ENCODE measurements at regions not wholly inside any gene's neighbourhood (a gene's known extent, or its start where the extent isn't known, plus 50 kb on each side); places are given as distances from the start of the nearest gene placed in this dataset.

GRCh38 chr18:72601944-72602343 is 57.8 kb upstream of the CBLN2 start:
- TF ChIP-seq, protein P1, sequence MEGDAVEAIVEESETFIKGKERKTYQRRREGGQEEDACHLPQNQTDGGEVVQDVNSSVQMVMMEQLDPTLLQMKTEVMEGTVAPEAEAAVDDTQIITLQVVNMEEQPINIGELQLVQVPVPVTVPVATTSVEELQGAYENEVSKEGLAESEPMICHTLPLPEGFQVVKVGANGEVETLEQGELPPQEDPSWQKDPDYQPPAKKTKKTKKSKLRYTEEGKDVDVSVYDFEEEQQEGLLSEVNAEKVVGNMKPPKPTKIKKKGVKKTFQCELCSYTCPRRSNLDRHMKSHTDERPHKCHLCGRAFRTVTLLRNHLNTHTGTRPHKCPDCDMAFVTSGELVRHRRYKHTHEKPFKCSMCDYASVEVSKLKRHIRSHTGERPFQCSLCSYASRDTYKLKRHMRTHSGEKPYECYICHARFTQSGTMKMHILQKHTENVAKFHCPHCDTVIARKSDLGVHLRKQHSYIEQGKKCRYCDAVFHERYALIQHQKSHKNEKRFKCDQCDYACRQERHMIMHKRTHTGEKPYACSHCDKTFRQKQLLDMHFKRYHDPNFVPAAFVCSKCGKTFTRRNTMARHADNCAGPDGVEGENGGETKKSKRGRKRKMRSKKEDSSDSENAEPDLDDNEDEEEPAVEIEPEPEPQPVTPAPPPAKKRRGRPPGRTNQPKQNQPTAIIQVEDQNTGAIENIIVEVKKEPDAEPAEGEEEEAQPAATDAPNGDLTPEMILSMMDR (IDR thresholded peaks at IDR 0.05; ENCODE audit: borderline replicate concordance, extremely low read depth, low read length, poor library complexity, severe bottlenecking) = no peak
- TF ChIP-seq EZH2 (IDR thresholded peaks at IDR 0.05; ENCODE audit: borderline replicate concordance, low read depth, low read length, severe bottlenecking) = no peak
